ENCODE measurements at regions not wholly inside any gene's neighbourhood (a gene's known extent, or its start where the extent isn't known, plus 50 kb on each side); places are given as distances from the start of the nearest gene placed in this dataset.

- peaks cover 2% of the 10 kb centered on the region for H3K9me3 Mint-ChIP-seq
- no peak for TF ChIP-seq CTCF (IDR thresholded peaks at IDR 0.05)
- H3K36me3 ChIP-seq (ENCODE audit: insufficient read depth, low read length): no peaks in the 10 kb centered on the region
- intact Hi-C loops (cut with DNase I, micrococcal nuclease): no loop called here
- no peaks in the 10 kb centered on the region for H3K9me3 ChIP-seq (ENCODE audit: control insufficient read depth in 1 of 2, insufficient read depth in 1 of 2, low read length in 2 of 2)
- H3K4me3 Mint-ChIP-seq: no peak overlapping the region
- H3K27ac ChIP-seq (ENCODE audit: low read depth in 1 of 2, low read length in 2 of 2): no peak overlapping the region
- no peaks in the 10 kb centered on the region for H3K27me3 Mint-ChIP-seq
- H3K4me1 Mint-ChIP-seq (ENCODE audit: low read depth): no peaks in the 10 kb centered on the region
- H3K27me3 ChIP-seq (ENCODE audit: control insufficient read depth in 1 of 2, insufficient read depth in 2 of 2, low read length in 2 of 2): peaks cover 0 to 3% of the 10 kb centered on the region in 2 experiments
- ChIA-PET POLR2A (no interaction called here), CTCF (no interaction called here)
- no peaks in the 10 kb centered on the region for H3K4me1 ChIP-seq (ENCODE audit: insufficient read depth, low read length)
- no peak overlapping the region for H3K27ac Mint-ChIP-seq
- ATAC-seq (ENCODE audit: poor library complexity) (no peak), DNase-seq (no peak)
- H3K4me3 ChIP-seq (ENCODE audit: low read length): no peak overlapping the region
- no peaks in the 10 kb centered on the region for H3K36me3 Mint-ChIP-seq (ENCODE audit: low read depth)
These were observed 152.9 kb downstream of the RWDD3 start for GRCh38 chr1:95386915-95387314.

GRCh38 chr1:95388031-95388430, 154.0 kb downstream of the RWDD3 start:
- no peaks in the 10 kb centered on the region for H3K36me3 Mint-ChIP-seq (ENCODE audit: low read depth)
- peaks cover 2% of the 10 kb centered on the region for H3K9me3 Mint-ChIP-seq
- ChIA-PET POLR2A (no interaction called here), CTCF (interaction anchor here (0.6 kb wide), 1 partner anchor 330 kb away, joined by 5 read pairs; no protein-coding TSS in a partner anchor)
- no peaks in the 10 kb centered on the region for H3K4me1 Mint-ChIP-seq (ENCODE audit: low read depth)
- ATAC-seq (ENCODE audit: poor library complexity) (no peak), DNase-seq (no peak)
- no peaks in the 10 kb centered on the region for H3K27me3 Mint-ChIP-seq
- no peak overlapping the region for H3K4me3 Mint-ChIP-seq
- intact Hi-C loops (cut with DNase I, micrococcal nuclease): no loop called here
- H3K4me1 ChIP-seq (ENCODE audit: insufficient read depth, low read length): no peaks in the 10 kb centered on the region
- no peak overlapping the region for H3K27ac Mint-ChIP-seq
- no peak overlapping the region for H3K27ac ChIP-seq (ENCODE audit: low read depth in 1 of 2, low read length in 2 of 2)
- no peaks in the 10 kb centered on the region for H3K36me3 ChIP-seq (ENCODE audit: insufficient read depth, low read length)
- H3K4me3 ChIP-seq (ENCODE audit: low read length): no peak overlapping the region
- no peaks in the 10 kb centered on the region for H3K9me3 ChIP-seq (ENCODE audit: control insufficient read depth in 1 of 2, insufficient read depth in 1 of 2, low read length in 2 of 2)
- no peaks in the 10 kb centered on the region for H3K27me3 ChIP-seq (ENCODE audit: control insufficient read depth in 1 of 2, insufficient read depth in 2 of 2, low read length in 2 of 2)
- TF ChIP-seq CTCF (IDR thresholded peaks at IDR 0.05): no peak

- Mint-ChIP-seq H3K27ac (no peak overlapping the region), H3K4me3 (no peak overlapping the region), H3K4me1 (ENCODE audit: low read depth) (no peaks in the 10 kb centered on the region), H3K9me3 (no peaks in the 10 kb centered on the region), H3K36me3 (ENCODE audit: low read depth) (no peaks in the 10 kb centered on the region), H3K27me3 (no peaks in the 10 kb centered on the region)
- H3K4me1 ChIP-seq (ENCODE audit: insufficient read depth, low read length): no peaks in the 10 kb centered on the region
- no peaks in the 10 kb centered on the region for H3K27me3 ChIP-seq (ENCODE audit: control insufficient read depth in 1 of 2, insufficient read depth in 2 of 2, low read length in 2 of 2)
- ChIA-PET CTCF (no interaction called here), POLR2A (no interaction called here)
- H3K27ac ChIP-seq (ENCODE audit: low read depth in 1 of 2, low read length in 2 of 2): no peak overlapping the region
- no peaks in the 10 kb centered on the region for H3K36me3 ChIP-seq (ENCODE audit: insufficient read depth, low read length)
- no peak overlapping the region for H3K4me3 ChIP-seq (ENCODE audit: low read length)
- ATAC-seq (ENCODE audit: poor library complexity) (no peak), DNase-seq (no peak)
- intact Hi-C loops (cut with DNase I, micrococcal nuclease): no loop called here
- peaks cover 0 to 3% of the 10 kb centered on the region in 2 experiments for H3K9me3 ChIP-seq (ENCODE audit: control insufficient read depth in 1 of 2, insufficient read depth in 1 of 2, low read length in 2 of 2)
- TF ChIP-seq CTCF (IDR thresholded peaks at IDR 0.05): no peak
These were observed 159.4 kb downstream of the RWDD3 start for GRCh38 chr1:95393434-95393833.
